ENCODE measurements at regions not wholly inside any gene's neighbourhood (a gene's known extent, or its start where the extent isn't known, plus 50 kb on each side); places are given as distances from the start of the nearest gene placed in this dataset.

DNA sequence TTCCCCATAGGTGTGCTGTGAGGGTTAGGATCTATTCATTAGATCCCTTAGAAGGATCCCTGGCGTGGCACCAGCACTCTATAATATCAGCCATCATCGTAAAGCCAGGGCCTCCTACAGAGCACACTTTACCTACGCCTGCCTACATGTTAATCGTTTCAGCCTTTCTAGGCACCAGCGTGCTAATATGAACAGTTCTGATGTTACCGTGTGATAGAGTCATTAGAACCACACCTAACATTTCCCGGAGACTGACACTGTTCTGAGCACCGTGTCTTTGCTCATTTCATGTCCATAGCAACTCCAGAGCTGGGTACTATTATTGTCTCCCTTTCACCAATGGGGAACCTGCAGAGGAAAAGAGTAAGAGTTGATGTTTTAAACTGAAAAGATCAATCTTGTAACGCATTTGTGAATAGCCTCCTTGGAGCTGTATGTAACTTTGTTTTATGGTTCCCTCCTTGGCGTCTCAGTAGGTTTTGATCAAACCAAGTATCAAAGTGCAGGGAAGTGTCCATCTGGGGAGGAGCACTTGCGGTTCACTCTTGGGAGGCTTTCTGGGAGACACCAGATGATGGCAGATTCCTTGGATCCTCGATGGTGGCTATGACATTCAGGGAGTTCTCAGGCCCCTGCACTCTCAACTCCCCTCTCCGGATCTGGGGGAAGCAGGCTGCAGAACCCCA, 73.8 kb upstream of the KCNG1 start:
- no peak overlapping the region for H3K4me3 ChIP-seq (ENCODE audit: low read length)
- no peak overlapping the region for H3K4me2 ChIP-seq (ENCODE audit: low read length)
- H4K20me1 ChIP-seq (ENCODE audit: insufficient read depth, low read length): no peaks in the 10 kb centered on the region
- no peaks in the 10 kb centered on the region for H3K79me2 ChIP-seq (ENCODE audit: low read length)
- no peak overlapping the region for H3K27ac ChIP-seq (ENCODE audit: low read length)
- no peak overlapping the region for H3K9ac ChIP-seq (ENCODE audit: low read length)
- H3K36me3 ChIP-seq (replicated peaks; ENCODE audit: low read depth, low read length): no peaks in the 10 kb centered on the region
- no peak for TF ChIP-seq EZH2phosphoT487 (IDR thresholded peaks at IDR 0.05; ENCODE audit: low read depth)
- TF ChIP-seq, protein P1, sequence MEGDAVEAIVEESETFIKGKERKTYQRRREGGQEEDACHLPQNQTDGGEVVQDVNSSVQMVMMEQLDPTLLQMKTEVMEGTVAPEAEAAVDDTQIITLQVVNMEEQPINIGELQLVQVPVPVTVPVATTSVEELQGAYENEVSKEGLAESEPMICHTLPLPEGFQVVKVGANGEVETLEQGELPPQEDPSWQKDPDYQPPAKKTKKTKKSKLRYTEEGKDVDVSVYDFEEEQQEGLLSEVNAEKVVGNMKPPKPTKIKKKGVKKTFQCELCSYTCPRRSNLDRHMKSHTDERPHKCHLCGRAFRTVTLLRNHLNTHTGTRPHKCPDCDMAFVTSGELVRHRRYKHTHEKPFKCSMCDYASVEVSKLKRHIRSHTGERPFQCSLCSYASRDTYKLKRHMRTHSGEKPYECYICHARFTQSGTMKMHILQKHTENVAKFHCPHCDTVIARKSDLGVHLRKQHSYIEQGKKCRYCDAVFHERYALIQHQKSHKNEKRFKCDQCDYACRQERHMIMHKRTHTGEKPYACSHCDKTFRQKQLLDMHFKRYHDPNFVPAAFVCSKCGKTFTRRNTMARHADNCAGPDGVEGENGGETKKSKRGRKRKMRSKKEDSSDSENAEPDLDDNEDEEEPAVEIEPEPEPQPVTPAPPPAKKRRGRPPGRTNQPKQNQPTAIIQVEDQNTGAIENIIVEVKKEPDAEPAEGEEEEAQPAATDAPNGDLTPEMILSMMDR (IDR thresholded peaks at IDR 0.05; ENCODE audit: low read depth, low read length): no peak
- H3K9me3 ChIP-seq (ENCODE audit: insufficient read depth, low read length): no peaks in the 10 kb centered on the region
- H2AFZ ChIP-seq (ENCODE audit: low read depth, low read length): no peak overlapping the region
- H3K4me1 ChIP-seq (ENCODE audit: low read length): no peaks in the 10 kb centered on the region
- peaks cover 73% of the 10 kb centered on the region for H3K27me3 ChIP-seq (ENCODE audit: low read depth, low read length)

DNA sequence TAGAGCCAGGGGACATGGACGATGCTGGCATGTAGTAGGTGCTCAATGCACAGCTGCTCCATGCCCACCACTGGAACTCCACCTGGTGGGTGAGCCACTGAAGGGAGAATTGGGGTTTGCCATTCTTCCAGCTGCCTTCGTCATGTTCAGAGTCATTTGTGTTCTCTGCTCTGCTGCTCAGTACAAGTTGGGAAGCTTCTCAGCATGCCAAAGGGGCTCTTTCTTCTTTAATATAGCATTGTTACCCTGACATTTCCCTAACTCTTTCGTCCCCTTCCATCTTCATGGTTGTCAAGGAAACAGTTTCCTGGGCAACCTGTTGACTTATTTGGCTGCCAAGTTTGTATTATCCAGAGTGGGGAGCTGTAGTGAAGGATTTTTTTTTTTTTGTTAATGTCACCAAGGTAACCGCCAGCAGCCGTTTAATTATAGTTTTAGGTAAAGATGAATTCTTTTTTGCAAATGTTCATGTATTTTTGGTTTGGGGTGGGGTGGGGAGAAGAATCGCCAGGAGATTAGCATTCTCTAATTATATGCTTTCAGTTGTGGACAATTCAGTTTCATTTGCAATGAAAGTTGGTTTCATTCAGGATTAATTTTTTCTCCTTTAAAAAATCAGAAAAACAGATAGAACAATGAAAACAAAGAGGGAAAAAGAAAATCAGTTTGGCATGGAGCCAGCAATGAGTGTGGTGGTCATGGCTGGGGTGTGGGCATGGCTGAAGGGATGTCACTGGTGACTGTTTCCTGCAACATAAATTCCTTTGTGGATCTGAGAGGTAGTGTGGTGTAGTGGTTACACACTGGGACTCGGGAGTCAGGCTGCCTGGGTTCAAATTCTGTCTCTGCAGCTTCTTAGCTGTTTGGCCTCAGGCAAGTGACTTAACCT, 73.0 kb upstream of the KCNG1 start:
- H2AFZ ChIP-seq (ENCODE audit: low read depth, low read length): no peak overlapping the region
- H3K4me2 ChIP-seq (ENCODE audit: low read length): no peak overlapping the region
- TF ChIP-seq EZH2phosphoT487 (IDR thresholded peaks at IDR 0.05; ENCODE audit: low read depth): no peak
- TF ChIP-seq, protein P1 (IDR thresholded peaks at IDR 0.05; ENCODE audit: low read depth, low read length): no peak
- no peak overlapping the region for H3K9ac ChIP-seq (ENCODE audit: low read length)
- H3K36me3 ChIP-seq (replicated peaks; ENCODE audit: low read depth, low read length): no peaks in the 10 kb centered on the region
- no peaks in the 10 kb centered on the region for H3K4me1 ChIP-seq (ENCODE audit: low read length)
- no peak overlapping the region for H3K27ac ChIP-seq (ENCODE audit: low read length)
- no peaks in the 10 kb centered on the region for H3K79me2 ChIP-seq (ENCODE audit: low read length)
- H3K9me3 ChIP-seq (ENCODE audit: insufficient read depth, low read length): no peaks in the 10 kb centered on the region
- H3K27me3 ChIP-seq (ENCODE audit: low read depth, low read length): peaks cover 76% of the 10 kb centered on the region
- no peak overlapping the region for H3K4me3 ChIP-seq (ENCODE audit: low read length)
- H4K20me1 ChIP-seq (ENCODE audit: insufficient read depth, low read length): no peaks in the 10 kb centered on the region

DNA sequence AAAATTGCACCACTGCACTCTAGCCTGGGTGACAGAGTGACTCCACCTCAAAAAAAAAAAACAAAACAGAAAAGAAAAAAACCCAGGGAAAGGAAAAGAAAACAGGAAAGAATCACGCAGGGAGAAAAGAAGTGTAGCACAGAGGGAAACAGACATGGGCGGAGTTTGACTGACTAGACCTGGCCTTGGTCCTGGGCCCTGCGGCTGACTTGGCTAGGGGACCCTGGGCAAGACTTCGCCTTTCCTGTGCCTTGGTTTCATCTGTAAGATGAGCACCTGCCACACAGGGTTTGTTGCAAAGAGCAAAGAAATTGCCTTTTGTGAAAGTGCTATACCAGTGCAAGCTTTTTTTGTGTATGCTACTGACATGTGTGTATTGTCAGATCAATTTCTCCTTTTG, 71.3 kb upstream of the KCNG1 start:
- no peak for TF ChIP-seq EZH2phosphoT487 (IDR thresholded peaks at IDR 0.05; ENCODE audit: low read depth)
- TF ChIP-seq, protein P1 (IDR thresholded peaks at IDR 0.05; ENCODE audit: low read depth, low read length): no peak
- H3K9me3 ChIP-seq (ENCODE audit: insufficient read depth, low read length): no peaks in the 10 kb centered on the region
- H3K27ac ChIP-seq (ENCODE audit: low read length): no peak overlapping the region
- H3K36me3 ChIP-seq (replicated peaks; ENCODE audit: low read depth, low read length): no peaks in the 10 kb centered on the region
- no peak overlapping the region for H3K9ac ChIP-seq (ENCODE audit: low read length)
- no peak overlapping the region for H3K4me3 ChIP-seq (ENCODE audit: low read length)
- H4K20me1 ChIP-seq (ENCODE audit: insufficient read depth, low read length): no peaks in the 10 kb centered on the region
- H3K27me3 ChIP-seq (ENCODE audit: low read depth, low read length): peaks cover 77% of the 10 kb centered on the region
- no peak overlapping the region for H3K4me2 ChIP-seq (ENCODE audit: low read length)
- H3K79me2 ChIP-seq (ENCODE audit: low read length): no peaks in the 10 kb centered on the region
- H2AFZ ChIP-seq (ENCODE audit: low read depth, low read length): no peak overlapping the region
- no peaks in the 10 kb centered on the region for H3K4me1 ChIP-seq (ENCODE audit: low read length)

DNA sequence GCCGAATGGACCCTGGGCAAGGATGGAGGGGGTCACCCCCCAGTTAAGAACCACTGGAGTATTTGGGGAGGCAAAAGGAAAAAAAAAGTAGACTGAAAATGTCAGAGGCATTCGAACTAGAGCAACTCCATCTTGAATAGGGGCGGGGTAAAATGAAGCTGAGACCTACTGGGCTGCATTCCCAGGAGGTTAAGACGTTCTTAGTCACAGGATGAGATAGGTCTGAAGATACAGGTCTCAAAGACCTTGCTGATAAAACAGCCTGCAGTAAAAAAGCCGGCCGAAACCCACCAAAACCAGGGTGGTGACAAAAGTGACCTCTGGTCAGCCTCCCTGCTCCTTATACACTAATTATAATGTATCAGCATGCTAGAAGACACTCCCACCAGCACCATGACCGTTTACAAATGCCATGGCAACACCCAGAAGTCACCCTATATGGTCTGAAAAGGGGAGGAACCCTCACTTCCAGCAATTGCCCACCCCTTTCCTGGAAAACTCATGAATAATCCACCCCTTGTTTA, 70.4 kb upstream of the KCNG1 start:
- no peaks in the 10 kb centered on the region for H3K36me3 ChIP-seq (replicated peaks; ENCODE audit: low read depth, low read length)
- no peak overlapping the region for H3K4me2 ChIP-seq (ENCODE audit: low read length)
- no peak for TF ChIP-seq EZH2phosphoT487 (IDR thresholded peaks at IDR 0.05; ENCODE audit: low read depth)
- TF ChIP-seq, protein P1 (IDR thresholded peaks at IDR 0.05; ENCODE audit: low read depth, low read length): no peak
- no peak overlapping the region for H3K9ac ChIP-seq (ENCODE audit: low read length)
- no peak overlapping the region for H3K4me3 ChIP-seq (ENCODE audit: low read length)
- H3K79me2 ChIP-seq (ENCODE audit: low read length): no peaks in the 10 kb centered on the region
- no peak overlapping the region for H2AFZ ChIP-seq (ENCODE audit: low read depth, low read length)
- no peak overlapping the region for H3K27ac ChIP-seq (ENCODE audit: low read length)
- H4K20me1 ChIP-seq (ENCODE audit: insufficient read depth, low read length): no peaks in the 10 kb centered on the region
- H3K9me3 ChIP-seq (ENCODE audit: insufficient read depth, low read length): no peaks in the 10 kb centered on the region
- no peaks in the 10 kb centered on the region for H3K4me1 ChIP-seq (ENCODE audit: low read length)
- peaks cover 76% of the 10 kb centered on the region for H3K27me3 ChIP-seq (ENCODE audit: low read depth, low read length)
